ENCODE measurements at regions not wholly inside any gene's neighbourhood (a gene's known extent, or its start where the extent isn't known, plus 50 kb on each side); places are given as distances from the start of the nearest gene placed in this dataset.

- CTCF ChIA-PET, result no interaction called here
- no TSS peak for BruUV-seq (replicated peaks)
- POLR2A ChIA-PET, result no interaction called here
These were observed 83.5 kb downstream of the PRR20E start for GRCh38 chr13:57250472-57250871.

GRCh38 chr13:57253551-57253950 lies 86.6 kb downstream of the PRR20E start:
- H3K27ac ChIP-seq (ENCODE audit: low read depth, low read length), result no peak overlapping the region
- H3K9me3 ChIP-seq (ENCODE audit: control insufficient read depth in 1 of 2, insufficient read depth in 1 of 2, low read depth in 1 of 2, low read length in 2 of 2), result peaks cover 21 to 23% of the 10 kb centered on the region in 2 experiments; a peak in 2 of 4 replicates
- ChIA-PET POLR2A (no interaction called here), RAD21 (ENCODE audit: low non-redundant PET in 1 of 2, low total read pairs in 2 of 2, uncharacterized antibody in 2 of 2, unreplicated experiment in 2 of 2) (no interaction called here), CTCF (no interaction called here)
- intact Hi-C loops (cut with micrococcal nuclease), result no loop called here
- H3K79me2 ChIP-seq (ENCODE audit: insufficient read depth, low read length), result no peaks in the 10 kb centered on the region
- H3K9me2 ChIP-seq (ENCODE audit: insufficient read depth), result no peaks in the 10 kb centered on the region
- no peaks in the 10 kb centered on the region for H3K36me3 ChIP-seq (ENCODE audit: control insufficient read depth in 1 of 2, insufficient read depth in 2 of 2, low read length in 2 of 2)
- H3K27me3 ChIP-seq (ENCODE audit: insufficient read depth, low read length), result no peaks in the 10 kb centered on the region
- no peaks in the 10 kb centered on the region for H4K20me1 ChIP-seq (ENCODE audit: insufficient read depth)
- H3K9ac ChIP-seq (ENCODE audit: low read length), result no peak overlapping the region
- no peak overlapping the region for H2AFZ ChIP-seq (ENCODE audit: low read depth, low read length, poor library complexity, severe bottlenecking)
- no TSS peak for BruUV-seq (replicated peaks)
- DNase-seq (ENCODE audit: low read depth, low spot score), result no peak
- no peaks in the 10 kb centered on the region for H3K4me1 ChIP-seq (ENCODE audit: control insufficient read depth in 1 of 2, insufficient read depth in 2 of 2, low read length in 2 of 2)
- no peak overlapping the region for H3K4me2 ChIP-seq (ENCODE audit: low read length)
- H3K4me3 ChIP-seq (replicated peaks in 1 of 2; ENCODE audit: low read depth in 1 of 2, low read length in 2 of 2), result no peak overlapping the region
- ATAC-seq, result no peak
- TF ChIP-seq RAD21 (IDR thresholded peaks at IDR 0.05; ENCODE audit: low read depth) (no peak), CTCF (IDR thresholded peaks at IDR 0.05 in 2 of 3, conservative IDR thresholded peaks at IDR 0.05 in 1 of 3; ENCODE audit: borderline replicate concordance in 1 of 3, insufficient read depth in 1 of 3, low read depth in 2 of 3, low read length in 2 of 3) (no peak), FOSL1 (IDR thresholded peaks at IDR 0.05; ENCODE audit: low read depth) (no peak), CBX3 (IDR thresholded peaks at IDR 0.05; ENCODE audit: low read depth) (no peak), SRF (IDR thresholded peaks at IDR 0.05; ENCODE audit: low read depth) (no peak), POLR2AphosphoS5 (IDR thresholded peaks at IDR 0.05; ENCODE audit: low read depth, low read length) (no peak), EZH2 (IDR thresholded peaks at IDR 0.05) (no peak), EZH2phosphoT487 (IDR thresholded peaks at IDR 0.05; ENCODE audit: borderline replicate concordance) (no peak), ZNF274 (IDR thresholded peaks at IDR 0.05; ENCODE audit: low read depth, low read length) (no peak), ZFX (IDR thresholded peaks at IDR 0.05) (no peak), CEBPB (IDR thresholded peaks at IDR 0.05; ENCODE audit: low read depth) (no peak), TCF7L2 (IDR thresholded peaks at IDR 0.05; ENCODE audit: borderline replicate concordance, extremely low read depth, insufficient read depth, insufficient read length) (no peak)

More at GRCh38 chr13:57250472-57250871, 83.5 kb downstream of the PRR20E start:
- intact Hi-C loops (cut with micrococcal nuclease), result no loop called here
- RAD21 ChIA-PET (ENCODE audit: low non-redundant PET in 1 of 2, low total read pairs in 2 of 2, uncharacterized antibody in 2 of 2, unreplicated experiment in 2 of 2), result no interaction called here
- Histone ChIP-seq H3K27ac (ENCODE audit: low read depth, low read length) (no peak overlapping the region), H3K36me3 (ENCODE audit: control insufficient read depth in 1 of 2, insufficient read depth in 2 of 2, low read length in 2 of 2) (no peaks in the 10 kb centered on the region), H2AFZ (ENCODE audit: low read depth, low read length, poor library complexity, severe bottlenecking) (no peak overlapping the region), H4K20me1 (ENCODE audit: insufficient read depth) (no peaks in the 10 kb centered on the region), H3K4me2 (ENCODE audit: low read length) (no peak overlapping the region), H3K27me3 (ENCODE audit: insufficient read depth, low read length) (no peaks in the 10 kb centered on the region), H3K9me3 (ENCODE audit: control insufficient read depth in 1 of 2, insufficient read depth in 1 of 2, low read depth in 1 of 2, low read length in 2 of 2) (peaks cover 20% of the 10 kb centered on the region in 2 experiments; a peak in 2 of 4 replicates), H3K9me2 (ENCODE audit: insufficient read depth) (no peaks in the 10 kb centered on the region), H3K79me2 (ENCODE audit: insufficient read depth, low read length) (no peaks in the 10 kb centered on the region), H3K4me3 (replicated peaks in 1 of 2; ENCODE audit: low read depth in 1 of 2, low read length in 2 of 2) (no peak overlapping the region), H3K9ac (ENCODE audit: low read length) (no peak overlapping the region), H3K4me1 (ENCODE audit: control insufficient read depth in 1 of 2, insufficient read depth in 2 of 2, low read length in 2 of 2) (no peaks in the 10 kb centered on the region)
- DNase-seq (ENCODE audit: low read depth, low spot score) (no peak), ATAC-seq (no peak)
- TF ChIP-seq ELF1 (IDR thresholded peaks at IDR 0.05; ENCODE audit: borderline replicate concordance, low read depth), result no peak
- no peak for TF ChIP-seq FOSL1 (IDR thresholded peaks at IDR 0.05; ENCODE audit: low read depth)
- no peak for TF ChIP-seq POLR2A (IDR thresholded peaks at IDR 0.05; ENCODE audit: borderline replicate concordance, extremely low read depth, insufficient read depth, insufficient read length)
- no peak for TF ChIP-seq CTCF (IDR thresholded peaks at IDR 0.05 in 2 of 3, conservative IDR thresholded peaks at IDR 0.05 in 1 of 3; ENCODE audit: borderline replicate concordance in 1 of 3, insufficient read depth in 1 of 3, low read depth in 2 of 3, low read length in 2 of 3)
- no peak for TF ChIP-seq TCF7L2 (IDR thresholded peaks at IDR 0.05; ENCODE audit: borderline replicate concordance, extremely low read depth, insufficient read depth, insufficient read length)
- no peak for TF ChIP-seq EZH2phosphoT487 (IDR thresholded peaks at IDR 0.05; ENCODE audit: borderline replicate concordance)
- TF ChIP-seq CBX3 (IDR thresholded peaks at IDR 0.05; ENCODE audit: low read depth), result no peak
